ENCODE measurements at regions not wholly inside any gene's neighbourhood (a gene's known extent, or its start where the extent isn't known, plus 50 kb on each side); places are given as distances from the start of the nearest gene placed in this dataset.
A peak's percentile ranks its signal among the peaks of the same experiment; 100 is the strongest.
"Not testable (repeated sequence)": the region's sequence is repeated elsewhere in the genome, so short reads cannot be mapped to it uniquely, and the experiment has no call there.

GRCh38 chr21:5117666-5118295 is 5403.6 kb upstream of the TPTE start:
- H3K36me3 ChIP-seq (ENCODE audit: low read depth); H3K4me3 ChIP-seq; H3K9me3 ChIP-seq; intact Hi-C loops (cut with DNase I, micrococcal nuclease); H3K4me1 ChIP-seq (ENCODE audit: low read depth): not testable (repeated sequence)
- ATAC-seq (peak; percentile 28), DNase-seq (peak; percentile 22 to 60 (median 52))

- H3K36me3 ChIP-seq (ENCODE audit: low read depth); H3K4me3 ChIP-seq; H3K9me3 ChIP-seq; intact Hi-C loops (cut with DNase I, micrococcal nuclease); H3K4me1 ChIP-seq (ENCODE audit: low read depth): not testable (repeated sequence)
- ATAC-seq (peak; percentile 42), DNase-seq (peak in 2 of 3 donors; percentile 35 to 61)
Observed at GRCh38 chr21:5118296-5118679, 5403.1 kb upstream of the TPTE start.

- intact Hi-C loops (cut with DNase I, micrococcal nuclease); H3K9me3 ChIP-seq; H3K36me3 ChIP-seq (ENCODE audit: low read depth); H3K4me3 ChIP-seq; ATAC-seq; H3K4me1 ChIP-seq (ENCODE audit: low read depth): not testable (repeated sequence)
- DNase-seq, result peak in 2 of 3 donors; percentile 32 to 46
Observed at GRCh38 chr21:5119179-5119578, 5402.2 kb upstream of the TPTE start.

GRCh38 chr21:5121399-5121798 is 5400.0 kb upstream of the TPTE start:
- H3K9me3 ChIP-seq; intact Hi-C loops (cut with DNase I, micrococcal nuclease); ATAC-seq; H3K4me1 ChIP-seq (ENCODE audit: low read depth); H3K4me3 ChIP-seq; H3K36me3 ChIP-seq (ENCODE audit: low read depth): not testable (repeated sequence)
- DNase-seq, result peak; percentile 7 to 33 (median 32)

- H3K9me3 ChIP-seq; H3K36me3 ChIP-seq (ENCODE audit: low read depth); H3K4me1 ChIP-seq (ENCODE audit: low read depth); DNase-seq; intact Hi-C loops (cut with DNase I, micrococcal nuclease); H3K4me3 ChIP-seq; ATAC-seq: not testable (repeated sequence)
Observed at GRCh38 chr21:5121849-5122248, 5399.5 kb upstream of the TPTE start.

GRCh38 chr21:5123655-5124054 is 5397.7 kb upstream of the TPTE start:
- peak; percentile 82 for ATAC-seq

GRCh38 chr21:5128261-5128660 is 5393.1 kb upstream of the TPTE start:
- DNase-seq (peak; percentile 97 to 99 (median 98)), ATAC-seq (peak; percentile 92)
- H3K4me1 ChIP-seq (ENCODE audit: low read depth); intact Hi-C loops (cut with DNase I, micrococcal nuclease); H3K4me3 ChIP-seq; H3K36me3 ChIP-seq (ENCODE audit: low read depth); H3K9me3 ChIP-seq: not testable (repeated sequence)

More at GRCh38 chr21:5123655-5124054, 5397.7 kb upstream of the TPTE start:
- DNase-seq, result peak; percentile 85 to 96 (median 92)
- H3K4me1 ChIP-seq (ENCODE audit: low read depth); intact Hi-C loops (cut with DNase I, micrococcal nuclease); H3K4me3 ChIP-seq; H3K36me3 ChIP-seq (ENCODE audit: low read depth); H3K9me3 ChIP-seq: not testable (repeated sequence)
- peak; percentile 38 for TF ChIP-seq CTCF (IDR thresholded peaks at IDR 0.05)

GRCh38 chr21:5133824-5134223 is 5387.6 kb upstream of the TPTE start:
- H3K9me3 ChIP-seq; H3K4me1 ChIP-seq (ENCODE audit: low read depth); DNase-seq; H3K4me3 ChIP-seq; H3K36me3 ChIP-seq (ENCODE audit: low read depth); intact Hi-C loops (cut with DNase I, micrococcal nuclease); ATAC-seq: not testable (repeated sequence)

- H3K4me3 ChIP-seq; ATAC-seq; H3K36me3 ChIP-seq (ENCODE audit: low read depth); H3K4me1 ChIP-seq (ENCODE audit: low read depth); H3K9me3 ChIP-seq; intact Hi-C loops (cut with DNase I, micrococcal nuclease): not testable (repeated sequence)
- peak in 1 of 3 donors; percentile 10 for DNase-seq
Observed at GRCh38 chr21:5136406-5136805, 5385.0 kb upstream of the TPTE start.

GRCh38 chr21:5137006-5137405 is 5384.4 kb upstream of the TPTE start:
- H3K9me3 ChIP-seq; H3K4me3 ChIP-seq; H3K4me1 ChIP-seq (ENCODE audit: low read depth); ATAC-seq; H3K36me3 ChIP-seq (ENCODE audit: low read depth); intact Hi-C loops (cut with DNase I, micrococcal nuclease): not testable (repeated sequence)
- DNase-seq, result peak in 1 of 3 donors; percentile 12

- peak in 2 of 3 donors; percentile 3 to 23 for DNase-seq
- H3K4me1 ChIP-seq (ENCODE audit: low read depth); intact Hi-C loops (cut with DNase I, micrococcal nuclease); ATAC-seq; H3K9me3 ChIP-seq; H3K4me3 ChIP-seq; H3K36me3 ChIP-seq (ENCODE audit: low read depth): not testable (repeated sequence)
Observed at GRCh38 chr21:5138687-5139086, 5382.7 kb upstream of the TPTE start.

GRCh38 chr21:5139528-5139927 is 5381.9 kb upstream of the TPTE start:
- H3K9me3 ChIP-seq; H3K36me3 ChIP-seq (ENCODE audit: low read depth); H3K4me1 ChIP-seq (ENCODE audit: low read depth); ATAC-seq; H3K4me3 ChIP-seq; DNase-seq; intact Hi-C loops (cut with DNase I, micrococcal nuclease): not testable (repeated sequence)

GRCh38 chr21:5143011-5143410 is 5378.4 kb upstream of the TPTE start:
- ATAC-seq; H3K36me3 ChIP-seq (ENCODE audit: low read depth); H3K4me1 ChIP-seq (ENCODE audit: low read depth); intact Hi-C loops (cut with DNase I, micrococcal nuclease); H3K4me3 ChIP-seq; H3K9me3 ChIP-seq: not testable (repeated sequence)
- peak in 2 of 3 donors; percentile 7 to 10 for DNase-seq

- H3K36me3 ChIP-seq (ENCODE audit: low read depth); H3K4me1 ChIP-seq (ENCODE audit: low read depth); intact Hi-C loops (cut with DNase I, micrococcal nuclease); H3K9me3 ChIP-seq; H3K4me3 ChIP-seq; ATAC-seq: not testable (repeated sequence)
- peak in 2 of 3 donors; percentile 17 to 33 for DNase-seq
Observed at GRCh38 chr21:5144731-5145130, 5376.7 kb upstream of the TPTE start.

Data from mucosa of descending colon (tissue), 3 donors.